ENCODE measurements at regions not wholly inside any gene's neighbourhood (a gene's known extent, or its start where the extent isn't known, plus 50 kb on each side); places are given as distances from the start of the nearest gene placed in this dataset.

- TF ChIP-seq REST (IDR thresholded peaks at IDR 0.05; ENCODE audit: low read depth): no peak
- no peak for TF ChIP-seq EGR1 (IDR thresholded peaks at IDR 0.05)
- no peak for TF ChIP-seq RAD21 (IDR thresholded peaks at IDR 0.05; ENCODE audit: low read depth)
- no peak for TF ChIP-seq TAF1 (IDR thresholded peaks at IDR 0.05; ENCODE audit: low read depth)
- no peak for TF ChIP-seq EP300 (IDR thresholded peaks at IDR 0.05; ENCODE audit: borderline replicate concordance)
- no peak for TF ChIP-seq TCF12 (IDR thresholded peaks at IDR 0.05; ENCODE audit: low read depth)
- no peak for TF ChIP-seq CEBPB (IDR thresholded peaks at IDR 0.05)
- no peak for TF ChIP-seq FOXM1 (IDR thresholded peaks at IDR 0.05; ENCODE audit: borderline replicate concordance, low read depth)
- no peak for TF ChIP-seq NFIC (IDR thresholded peaks at IDR 0.05)
- TF ChIP-seq YY1 (IDR thresholded peaks at IDR 0.05; ENCODE audit: low read depth): no peak
- TF ChIP-seq MAX (IDR thresholded peaks at IDR 0.05): no peak
Observed at GRCh38 chr9:1271786-1272185, 221.6 kb downstream of the DMRT2 start.
